ENCODE measurements at regions not wholly inside any gene's neighbourhood (a gene's known extent, or its start where the extent isn't known, plus 50 kb on each side); places are given as distances from the start of the nearest gene placed in this dataset.

DNA sequence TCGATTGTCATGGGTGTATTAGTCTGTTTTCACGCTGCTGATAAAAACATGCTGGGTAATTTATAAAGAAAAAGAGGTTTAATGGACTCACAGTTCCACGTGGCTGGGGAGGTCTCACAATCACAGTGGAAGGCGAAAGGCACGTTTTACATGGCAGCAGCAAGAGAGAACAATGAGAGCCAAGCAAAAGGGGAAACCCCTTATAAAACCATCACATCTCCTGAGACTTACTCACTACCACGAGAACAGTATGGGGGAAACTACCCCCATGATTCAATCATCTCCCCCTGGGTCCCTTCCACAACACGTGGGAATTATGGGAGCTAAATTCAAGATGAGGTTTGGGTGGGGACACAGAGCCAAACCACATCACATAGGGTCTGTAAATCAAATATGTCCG, 167.4 kb upstream of the XYLT1 start:
- ATAC-seq: no peak
- CTCF ChIA-PET: no interaction called here
- H3K9me3 ChIP-seq: no peaks in the 10 kb centered on the region
- 2% methylated on average over 8 of the region's 8 CpGs for WGBS (ENCODE audit: missing lambda C conversion rate)
- H3K4me2 ChIP-seq: no peak overlapping the region
- H3K27ac ChIP-seq: no peak overlapping the region
- POLR2A ChIA-PET: no interaction called here
- H3K4me3 ChIP-seq: no peak overlapping the region
- H3K4me1 ChIP-seq: no peaks in the 10 kb centered on the region
- no peak for DNase-seq (ENCODE audit: low read depth in 1 of 2, low spot score in 1 of 2)
- TF ChIP-seq ZNF302 (CRISPR knock-in tag; IDR thresholded peaks at IDR 0.05) (no peak), USF2 (IDR thresholded peaks at IDR 0.05) (no peak), RARB (CRISPR knock-in tag; IDR thresholded peaks at IDR 0.05) (no peak), CBX2 (IDR thresholded peaks at IDR 0.05; ENCODE audit: borderline replicate concordance, low read depth) (no peak), RFX5 (IDR thresholded peaks at IDR 0.05) (no peak), POLR2AphosphoS2 (conservative IDR thresholded peaks at IDR 0.05; ENCODE audit: low read length) (no peak), CTCF (IDR thresholded peaks at IDR 0.05) (no peak)
- TF ChIP-seq, protein P1, sequence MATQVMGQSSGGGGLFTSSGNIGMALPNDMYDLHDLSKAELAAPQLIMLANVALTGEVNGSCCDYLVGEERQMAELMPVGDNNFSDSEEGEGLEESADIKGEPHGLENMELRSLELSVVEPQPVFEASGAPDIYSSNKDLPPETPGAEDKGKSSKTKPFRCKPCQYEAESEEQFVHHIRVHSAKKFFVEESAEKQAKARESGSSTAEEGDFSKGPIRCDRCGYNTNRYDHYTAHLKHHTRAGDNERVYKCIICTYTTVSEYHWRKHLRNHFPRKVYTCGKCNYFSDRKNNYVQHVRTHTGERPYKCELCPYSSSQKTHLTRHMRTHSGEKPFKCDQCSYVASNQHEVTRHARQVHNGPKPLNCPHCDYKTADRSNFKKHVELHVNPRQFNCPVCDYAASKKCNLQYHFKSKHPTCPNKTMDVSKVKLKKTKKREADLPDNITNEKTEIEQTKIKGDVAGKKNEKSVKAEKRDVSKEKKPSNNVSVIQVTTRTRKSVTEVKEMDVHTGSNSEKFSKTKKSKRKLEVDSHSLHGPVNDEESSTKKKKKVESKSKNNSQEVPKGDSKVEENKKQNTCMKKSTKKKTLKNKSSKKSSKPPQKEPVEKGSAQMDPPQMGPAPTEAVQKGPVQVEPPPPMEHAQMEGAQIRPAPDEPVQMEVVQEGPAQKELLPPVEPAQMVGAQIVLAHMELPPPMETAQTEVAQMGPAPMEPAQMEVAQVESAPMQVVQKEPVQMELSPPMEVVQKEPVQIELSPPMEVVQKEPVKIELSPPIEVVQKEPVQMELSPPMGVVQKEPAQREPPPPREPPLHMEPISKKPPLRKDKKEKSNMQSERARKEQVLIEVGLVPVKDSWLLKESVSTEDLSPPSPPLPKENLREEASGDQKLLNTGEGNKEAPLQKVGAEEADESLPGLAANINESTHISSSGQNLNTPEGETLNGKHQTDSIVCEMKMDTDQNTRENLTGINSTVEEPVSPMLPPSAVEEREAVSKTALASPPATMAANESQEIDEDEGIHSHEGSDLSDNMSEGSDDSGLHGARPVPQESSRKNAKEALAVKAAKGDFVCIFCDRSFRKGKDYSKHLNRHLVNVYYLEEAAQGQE (IDR thresholded peaks at IDR 0.05): no peak
- TF ChIP-seq, protein P2, sequence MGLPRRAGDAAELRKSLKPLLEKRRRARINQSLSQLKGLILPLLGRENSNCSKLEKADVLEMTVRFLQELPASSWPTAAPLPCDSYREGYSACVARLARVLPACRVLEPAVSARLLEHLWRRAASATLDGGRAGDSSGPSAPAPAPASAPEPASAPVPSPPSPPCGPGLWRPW (IDR thresholded peaks at IDR 0.05): no peak
- TF ChIP-seq, protein P3, sequence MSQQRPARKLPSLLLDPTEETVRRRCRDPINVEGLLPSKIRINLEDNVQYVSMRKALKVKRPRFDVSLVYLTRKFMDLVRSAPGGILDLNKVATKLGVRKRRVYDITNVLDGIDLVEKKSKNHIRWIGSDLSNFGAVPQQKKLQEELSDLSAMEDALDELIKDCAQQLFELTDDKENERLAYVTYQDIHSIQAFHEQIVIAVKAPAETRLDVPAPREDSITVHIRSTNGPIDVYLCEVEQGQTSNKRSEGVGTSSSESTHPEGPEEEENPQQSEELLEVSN (IDR thresholded peaks at IDR 0.05; ENCODE audit: borderline replicate concordance, low read depth): no peak
- FAIRE-seq: no peak

DNA sequence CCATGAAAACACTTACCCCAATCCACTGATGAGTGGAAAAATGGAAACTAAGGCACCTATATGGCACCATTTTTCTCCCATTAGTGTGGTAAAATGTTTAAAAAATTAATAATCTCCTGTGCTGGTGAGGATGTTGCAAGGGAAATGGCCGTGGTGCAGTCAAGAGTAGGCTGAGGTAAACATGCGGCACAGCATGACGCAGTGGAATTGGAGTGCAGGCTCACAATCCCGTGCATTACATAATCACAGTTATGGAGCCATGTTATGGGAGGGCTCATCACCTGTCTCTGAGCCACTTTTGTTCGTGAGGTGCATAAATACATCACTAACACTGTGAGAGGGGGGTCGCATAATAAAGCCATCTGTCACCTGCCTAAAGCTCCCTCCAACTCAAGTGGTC, 164.4 kb upstream of the XYLT1 start:
- Histone ChIP-seq H3K9me3 (no peaks in the 10 kb centered on the region), H3K4me2 (no peak overlapping the region), H3K4me3 (no peak overlapping the region), H3K27ac (no peak overlapping the region), H3K4me1 (no peaks in the 10 kb centered on the region)
- ATAC-seq (no peak), FAIRE-seq (no peak), DNase-seq (ENCODE audit: low read depth in 1 of 2, low spot score in 1 of 2) (no peak)
- POLR2A ChIA-PET: no interaction called here
- CTCF ChIA-PET: no interaction called here
- TF ChIP-seq FOSL2 (IDR thresholded peaks at IDR 0.05): no peak
- no peak for TF ChIP-seq FOSL2 (CRISPR knock-in tag; IDR thresholded peaks at IDR 0.05)
- no peak for TF ChIP-seq RCOR1 (IDR thresholded peaks at IDR 0.05; ENCODE audit: low read depth, low read length)
- TF ChIP-seq HOXB5 (CRISPR knock-in tag; IDR thresholded peaks at IDR 0.05): no peak
- TF ChIP-seq ESRRA (IDR thresholded peaks at IDR 0.05; ENCODE audit: borderline replicate concordance, low read length): no peak
- no peak for TF ChIP-seq HOXA7 (CRISPR knock-in tag; IDR thresholded peaks at IDR 0.05)
- no peak for TF ChIP-seq CEBPB (IDR thresholded peaks at IDR 0.05)
- TF ChIP-seq HOXB13 (CRISPR knock-in tag; IDR thresholded peaks at IDR 0.05; ENCODE audit: low read depth): no peak
- TF ChIP-seq FOSB (CRISPR knock-in tag; IDR thresholded peaks at IDR 0.05): no peak
- no peak for TF ChIP-seq CBX8 (IDR thresholded peaks at IDR 0.05)
- no peak for TF ChIP-seq NPAS2 (CRISPR knock-in tag; IDR thresholded peaks at IDR 0.05; ENCODE audit: borderline replicate concordance)
- TF ChIP-seq GATA3 (IDR thresholded peaks at IDR 0.05; ENCODE audit: borderline replicate concordance): no peak
- no peak for TF ChIP-seq MAFK (IDR thresholded peaks at IDR 0.05; ENCODE audit: partially characterized antibody)
- no peak for TF ChIP-seq CHD4 (IDR thresholded peaks at IDR 0.05; ENCODE audit: borderline replicate concordance)
- no peak for TF ChIP-seq ZSCAN20 (CRISPR knock-in tag; IDR thresholded peaks at IDR 0.05)
- no peak for TF ChIP-seq USF2 (IDR thresholded peaks at IDR 0.05)
- WGBS (ENCODE audit: missing lambda C conversion rate): 30% methylated on average over 6 of the region's 6 CpGs
